Stimulated activated CD8-positive, alpha-beta memory T cell treated with anti-CD3 and anti-CD28 coated beads, Interleukin-7, amount 100 ng/mL, for 1 hour (primary cell): ENCODE measurements at regions not wholly inside any gene's neighbourhood (a gene's known extent, or its start where the extent isn't known, plus 50 kb on each side); places are given as distances from the start of the nearest gene placed in this dataset.

Experiments used
- DNase-seq, 2 donors: peaks; one replicate each; pipeline ENCODE4 v3.0.0-alpha.2; 2020; ENCODE audit warnings: low read depth in 2 of 2

GRCh38 chr15:94177112-94177511, 54.2 kb upstream of the MCTP2 start:
- DNase-seq: no peak

- DNase-seq: no peak
Observed at GRCh38 chr15:94175420-94175819, 55.9 kb upstream of the MCTP2 start.

- no peak for DNase-seq
Observed at GRCh38 chr15:94174399-94174802, 57.0 kb upstream of the MCTP2 start.

GRCh38 chr15:94168250-94168649, 63.1 kb upstream of the MCTP2 start:
- no peak for DNase-seq

GRCh38 chr15:94164971-94165370, 66.4 kb upstream of the MCTP2 start:
- DNase-seq: no peak

- peak; percentile 18 to 22 for DNase-seq
Observed at GRCh38 chr15:94164202-94164807, 67.1 kb upstream of the MCTP2 start.

GRCh38 chr15:94162939-94163338, 68.4 kb upstream of the MCTP2 start:
- no peak for DNase-seq

- DNase-seq: no peak
Observed at GRCh38 chr15:94154255-94154654, 77.1 kb upstream of the MCTP2 start.

- no peak for DNase-seq
Observed at GRCh38 chr15:94145046-94145445, 86.3 kb upstream of the MCTP2 start.

- no peak for DNase-seq
Observed at GRCh38 chr15:94141802-94142201, 89.6 kb upstream of the MCTP2 start.

- no peak for DNase-seq
Observed at GRCh38 chr15:94135486-94136147, 95.7 kb upstream of the MCTP2 start.

GRCh38 chr15:94131875-94132274, 99.5 kb upstream of the MCTP2 start:
- no peak for DNase-seq

- no peak for DNase-seq
Observed at GRCh38 chr15:94130504-94130903, 100.9 kb upstream of the MCTP2 start.

- no peak for DNase-seq
Observed at GRCh38 chr15:94127006-94127405, 104.4 kb upstream of the MCTP2 start.

GRCh38 chr15:94125698-94126097, 105.7 kb upstream of the MCTP2 start:
- no peak for DNase-seq

- no peak for DNase-seq
Observed at GRCh38 chr15:94125156-94125555, 106.2 kb upstream of the MCTP2 start.

GRCh38 chr15:94122516-94122915, 108.8 kb upstream of the MCTP2 start:
- no peak for DNase-seq

GRCh38 chr15:94119923-94120775, 111.2 kb upstream of the MCTP2 start:
- DNase-seq: no peak

GRCh38 chr15:94119298-94119811, 112.0 kb upstream of the MCTP2 start:
- no peak for DNase-seq

GRCh38 chr15:94110476-94111130, 120.8 kb upstream of the MCTP2 start:
- no peak for DNase-seq

- no peak for DNase-seq
Observed at GRCh38 chr15:94107652-94108051, 123.7 kb upstream of the MCTP2 start.

GRCh38 chr15:94105760-94106159, 125.6 kb upstream of the MCTP2 start:
- no peak for DNase-seq
